ENCODE measurements at regions not wholly inside any gene's neighbourhood (a gene's known extent, or its start where the extent isn't known, plus 50 kb on each side); places are given as distances from the start of the nearest gene placed in this dataset.

DNA sequence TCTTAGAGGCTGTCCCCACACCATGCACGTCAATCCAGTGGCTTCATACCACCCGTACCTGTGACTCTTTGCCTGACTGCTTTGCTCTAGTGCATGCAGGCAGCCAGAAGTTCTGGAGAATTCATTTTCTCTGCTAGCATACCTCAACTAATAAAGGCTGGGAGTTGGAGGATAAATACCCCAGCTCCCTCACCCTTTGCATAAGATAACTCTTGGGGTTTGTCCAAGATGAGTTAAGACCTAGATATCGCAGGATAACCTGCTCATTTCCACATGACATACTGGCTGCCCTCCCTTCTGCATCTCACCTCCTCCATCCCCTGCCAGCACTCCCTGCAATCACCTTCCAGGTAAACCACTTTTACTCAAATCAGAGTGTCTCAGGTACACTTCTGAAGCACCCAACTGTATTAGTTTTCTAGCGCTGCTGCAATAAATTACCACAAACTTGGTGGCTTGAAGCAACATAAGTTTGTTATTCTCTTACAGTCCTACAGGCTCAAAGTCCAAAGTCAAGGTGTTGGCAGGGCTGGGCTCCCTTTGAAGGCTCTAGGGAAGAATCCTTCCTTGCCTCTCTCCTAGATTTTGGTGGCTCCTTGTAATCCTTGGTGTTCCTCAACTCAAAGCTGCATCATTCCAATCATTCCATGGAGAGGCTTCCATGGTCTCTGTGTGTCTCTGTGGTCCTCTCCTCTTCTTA lies 146.8 kb downstream of the CRLF3 start:
- TF ChIP-seq, protein P1, sequence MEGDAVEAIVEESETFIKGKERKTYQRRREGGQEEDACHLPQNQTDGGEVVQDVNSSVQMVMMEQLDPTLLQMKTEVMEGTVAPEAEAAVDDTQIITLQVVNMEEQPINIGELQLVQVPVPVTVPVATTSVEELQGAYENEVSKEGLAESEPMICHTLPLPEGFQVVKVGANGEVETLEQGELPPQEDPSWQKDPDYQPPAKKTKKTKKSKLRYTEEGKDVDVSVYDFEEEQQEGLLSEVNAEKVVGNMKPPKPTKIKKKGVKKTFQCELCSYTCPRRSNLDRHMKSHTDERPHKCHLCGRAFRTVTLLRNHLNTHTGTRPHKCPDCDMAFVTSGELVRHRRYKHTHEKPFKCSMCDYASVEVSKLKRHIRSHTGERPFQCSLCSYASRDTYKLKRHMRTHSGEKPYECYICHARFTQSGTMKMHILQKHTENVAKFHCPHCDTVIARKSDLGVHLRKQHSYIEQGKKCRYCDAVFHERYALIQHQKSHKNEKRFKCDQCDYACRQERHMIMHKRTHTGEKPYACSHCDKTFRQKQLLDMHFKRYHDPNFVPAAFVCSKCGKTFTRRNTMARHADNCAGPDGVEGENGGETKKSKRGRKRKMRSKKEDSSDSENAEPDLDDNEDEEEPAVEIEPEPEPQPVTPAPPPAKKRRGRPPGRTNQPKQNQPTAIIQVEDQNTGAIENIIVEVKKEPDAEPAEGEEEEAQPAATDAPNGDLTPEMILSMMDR (IDR thresholded peaks at IDR 0.05) = no peak
- no peak for TF ChIP-seq POLR2A (IDR thresholded peaks at IDR 0.05)

All from lower leg skin (tissue), 3 donors.